GM12878 (cell line): ENCODE measurements at regions not wholly inside any gene's neighbourhood (a gene's known extent, or its start where the extent isn't known, plus 50 kb on each side); places are given as distances from the start of the nearest gene placed in this dataset.

Source experiments
- CHD2 ChIP-seq: IDR thresholded peaks from 2 replicates; pipeline ENCODE4 v1.6.1; 2011; ENCODE audit warnings: low read depth, low read length, improper control_type of control experiment, borderline replicate concordance
- MYC ChIP-seq: IDR thresholded peaks from 2 replicates; pipeline ENCODE4 v1.6.1; 2011; ENCODE audit warnings: mild to moderate bottlenecking, low read length, moderate library complexity, inconsistent platforms; ENCODE audit not compliant: insufficient read depth, insufficient replicate concordance, insufficient read length, severe bottlenecking
- POLR2A ChIP-seq: IDR thresholded peaks from 2 replicates; pipeline ENCODE4 v1.6.1; 2011; ENCODE audit warnings: low read depth, mild to moderate bottlenecking, low read length
- TF ChIP-seq, protein P1 (sequence below), 3 experiments: IDR thresholded peaks in 2 of 3; conservative IDR thresholded peaks in 1 of 3; 2 replicates each; pipeline ENCODE4 v1.5.1; 2011; ENCODE audit warnings: low read depth in 3 of 3, low read length in 3 of 3, mild to moderate bottlenecking in 3 of 3, control low read depth in 2 of 3, moderate library complexity in 2 of 3, inconsistent platforms in 1 of 3, mixed read lengths in 1 of 3; ENCODE audit not compliant: control insufficient read depth in 2 of 3, insufficient read depth in 1 of 3; ENCODE audit errors: extremely low read depth in 1 of 3
- TF ChIP-seq, protein P2 (sequence below): IDR thresholded peaks from 2 replicates; pipeline ENCODE4 v1.6.1; 2011; ENCODE audit warnings: borderline replicate concordance, low read depth, mild to moderate bottlenecking, moderate library complexity, low read length; ENCODE audit not compliant: insufficient read depth, poor library complexity, severe bottlenecking

DNA sequence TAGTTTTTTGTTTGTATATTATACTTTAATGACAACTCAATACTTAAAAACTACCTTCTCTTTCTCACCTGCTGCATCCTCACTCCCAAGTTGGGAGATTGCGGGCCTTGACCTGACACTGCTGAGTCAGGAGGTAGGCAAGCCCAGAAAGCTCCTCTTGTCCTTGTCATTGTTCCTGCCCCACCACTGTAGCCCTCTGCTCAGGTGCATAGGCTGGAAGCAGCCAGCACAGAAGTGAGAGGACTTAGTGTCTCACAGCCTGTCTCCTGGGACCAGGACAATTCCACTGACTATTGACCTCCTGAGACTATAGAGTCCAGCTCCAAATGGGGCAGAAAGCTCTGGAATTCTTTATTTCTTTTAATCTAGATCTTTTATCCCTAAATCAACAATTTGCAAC lies 123.5 kb upstream of the NDP start:
- TF ChIP-seq, protein P1, sequence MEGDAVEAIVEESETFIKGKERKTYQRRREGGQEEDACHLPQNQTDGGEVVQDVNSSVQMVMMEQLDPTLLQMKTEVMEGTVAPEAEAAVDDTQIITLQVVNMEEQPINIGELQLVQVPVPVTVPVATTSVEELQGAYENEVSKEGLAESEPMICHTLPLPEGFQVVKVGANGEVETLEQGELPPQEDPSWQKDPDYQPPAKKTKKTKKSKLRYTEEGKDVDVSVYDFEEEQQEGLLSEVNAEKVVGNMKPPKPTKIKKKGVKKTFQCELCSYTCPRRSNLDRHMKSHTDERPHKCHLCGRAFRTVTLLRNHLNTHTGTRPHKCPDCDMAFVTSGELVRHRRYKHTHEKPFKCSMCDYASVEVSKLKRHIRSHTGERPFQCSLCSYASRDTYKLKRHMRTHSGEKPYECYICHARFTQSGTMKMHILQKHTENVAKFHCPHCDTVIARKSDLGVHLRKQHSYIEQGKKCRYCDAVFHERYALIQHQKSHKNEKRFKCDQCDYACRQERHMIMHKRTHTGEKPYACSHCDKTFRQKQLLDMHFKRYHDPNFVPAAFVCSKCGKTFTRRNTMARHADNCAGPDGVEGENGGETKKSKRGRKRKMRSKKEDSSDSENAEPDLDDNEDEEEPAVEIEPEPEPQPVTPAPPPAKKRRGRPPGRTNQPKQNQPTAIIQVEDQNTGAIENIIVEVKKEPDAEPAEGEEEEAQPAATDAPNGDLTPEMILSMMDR (IDR thresholded peaks at IDR 0.05 in 2 of 3, conservative IDR thresholded peaks at IDR 0.05 in 1 of 3; ENCODE audit: control insufficient read depth in 2 of 3, extremely low read depth in 1 of 3, insufficient read depth in 1 of 3, low read depth in 3 of 3, low read length in 3 of 3): no peak
- TF ChIP-seq, protein P2, sequence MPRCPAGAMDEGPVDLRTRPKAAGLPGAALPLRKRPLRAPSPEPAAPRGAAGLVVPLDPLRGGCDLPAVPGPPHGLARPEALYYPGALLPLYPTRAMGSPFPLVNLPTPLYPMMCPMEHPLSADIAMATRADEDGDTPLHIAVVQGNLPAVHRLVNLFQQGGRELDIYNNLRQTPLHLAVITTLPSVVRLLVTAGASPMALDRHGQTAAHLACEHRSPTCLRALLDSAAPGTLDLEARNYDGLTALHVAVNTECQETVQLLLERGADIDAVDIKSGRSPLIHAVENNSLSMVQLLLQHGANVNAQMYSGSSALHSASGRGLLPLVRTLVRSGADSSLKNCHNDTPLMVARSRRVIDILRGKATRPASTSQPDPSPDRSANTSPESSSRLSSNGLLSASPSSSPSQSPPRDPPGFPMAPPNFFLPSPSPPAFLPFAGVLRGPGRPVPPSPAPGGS: no peak
- no peak for TF ChIP-seq MYC
- no peak for TF ChIP-seq POLR2A
- no peak for TF ChIP-seq CHD2
